Activated T-helper 1 cell treated with anti-CD3 and anti-CD28 coated beads, Interleukin-12 subunit alpha, Interleukin-12 subunit beta, Interleukin-2, Interleukin-4 antibody, amounts not matched to agents 30 ng/mL and 10 ng/mL and 1 ng/mL, durations not matched to agents 14 hours and 24 hours and 36 hours (primary cell): ENCODE measurements at regions not wholly inside any gene's neighbourhood (a gene's known extent, or its start where the extent isn't known, plus 50 kb on each side); places are given as distances from the start of the nearest gene placed in this dataset.

Source experiments
- DNase-seq: peaks from one replicate; pipeline ENCODE4 v3.0.0; 2021; ENCODE audit warnings: low spot score
- H3K27ac Mint-ChIP-seq: one replicate; pipeline ENCODE4 v1.8.0; 2021; ENCODE audit warnings: mild to moderate bottlenecking, mixed read lengths
- H3K27me3 Mint-ChIP-seq: one replicate; pipeline ENCODE4 v1.8.0; 2022; ENCODE audit warnings: mild to moderate bottlenecking, moderate library complexity, mixed read lengths; ENCODE audit not compliant: insufficient read depth
- H3K36me3 Mint-ChIP-seq: one replicate; pipeline ENCODE4 v1.8.0; 2021; ENCODE audit warnings: low read depth, mixed read lengths
- H3K4me1 Mint-ChIP-seq: one replicate; pipeline ENCODE4 v1.8.0; 2021; ENCODE audit warnings: low read depth, mixed read lengths
- H3K4me3 Mint-ChIP-seq: one replicate; pipeline ENCODE4 v1.8.0; 2021; ENCODE audit warnings: mild to moderate bottlenecking, moderate library complexity, mixed read lengths
- H3K9me3 Mint-ChIP-seq: one replicate; pipeline ENCODE4 v1.8.0; 2021; ENCODE audit warnings: mixed read lengths
- intact Hi-C: fragments of 100-400 bp; cut with micrococcal nuclease; formaldehyde crosslinking; loops from one replicate; pipeline ENCODE4 v1.15.1; 2024

- H3K9me3 Mint-ChIP-seq = no peaks in the 10 kb centered on the region
- peaks cover 9% of the 10 kb centered on the region for H3K27me3 Mint-ChIP-seq
- H3K4me1 Mint-ChIP-seq = no peaks in the 10 kb centered on the region
- H3K4me3 Mint-ChIP-seq = no peak overlapping the region
- no peak for DNase-seq
- no peaks in the 10 kb centered on the region for H3K36me3 Mint-ChIP-seq
- intact Hi-C loops = loop anchor here (2.0 kb wide), 1 partner anchor 211 kb away; no protein-coding TSS in a partner anchor
- no peak overlapping the region for H3K27ac Mint-ChIP-seq
Measured at GRCh38 chr1:209355415-209355814, 228.1 kb upstream of the CAMK1G start.

GRCh38 chr1:209356976-209357377, 226.5 kb upstream of the CAMK1G start:
- DNase-seq = no peak
- Mint-ChIP-seq H3K9me3 (no peaks in the 10 kb centered on the region), H3K36me3 (no peaks in the 10 kb centered on the region), H3K4me1 (no peaks in the 10 kb centered on the region), H3K27me3 (peaks cover 7% of the 10 kb centered on the region), H3K27ac (no peak overlapping the region), H3K4me3 (no peak overlapping the region)
- intact Hi-C loops = no loop called here

DNA sequence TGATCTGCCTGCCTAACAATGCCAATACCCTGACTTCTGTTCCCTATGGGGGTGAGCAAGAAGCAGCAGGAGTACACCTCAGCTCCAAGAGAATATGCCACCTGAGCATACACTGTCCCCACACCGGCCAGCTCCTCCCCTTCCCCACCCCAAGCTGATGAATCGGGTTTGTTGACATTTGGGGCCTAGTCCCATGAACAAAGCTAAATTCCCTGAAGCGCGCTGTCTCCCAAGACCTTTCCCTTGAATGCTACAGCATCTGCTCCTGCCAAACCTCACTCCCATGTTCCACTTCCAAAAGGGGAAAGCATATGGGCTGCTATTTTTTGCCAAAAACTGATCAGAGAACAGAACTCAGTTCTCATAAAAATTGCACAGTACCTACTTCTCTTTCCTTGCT, 220.4 kb upstream of the CAMK1G start:
- no peak for DNase-seq
- no peaks in the 10 kb centered on the region for H3K4me1 Mint-ChIP-seq
- H3K36me3 Mint-ChIP-seq = no peaks in the 10 kb centered on the region
- H3K4me3 Mint-ChIP-seq = no peak overlapping the region
- H3K9me3 Mint-ChIP-seq = no peaks in the 10 kb centered on the region
- H3K27me3 Mint-ChIP-seq = peaks cover 7% of the 10 kb centered on the region
- H3K27ac Mint-ChIP-seq = no peak overlapping the region
- intact Hi-C loops = no loop called here

- no peaks in the 10 kb centered on the region for H3K36me3 Mint-ChIP-seq
- intact Hi-C loops = no loop called here
- no peaks in the 10 kb centered on the region for H3K9me3 Mint-ChIP-seq
- no peak overlapping the region for H3K4me3 Mint-ChIP-seq
- peaks cover 13% of the 10 kb centered on the region for H3K27me3 Mint-ChIP-seq
- no peaks in the 10 kb centered on the region for H3K4me1 Mint-ChIP-seq
- DNase-seq = no peak
- H3K27ac Mint-ChIP-seq = no peak overlapping the region
Measured at GRCh38 chr1:209364716-209365115, 218.8 kb upstream of the CAMK1G start.

DNA sequence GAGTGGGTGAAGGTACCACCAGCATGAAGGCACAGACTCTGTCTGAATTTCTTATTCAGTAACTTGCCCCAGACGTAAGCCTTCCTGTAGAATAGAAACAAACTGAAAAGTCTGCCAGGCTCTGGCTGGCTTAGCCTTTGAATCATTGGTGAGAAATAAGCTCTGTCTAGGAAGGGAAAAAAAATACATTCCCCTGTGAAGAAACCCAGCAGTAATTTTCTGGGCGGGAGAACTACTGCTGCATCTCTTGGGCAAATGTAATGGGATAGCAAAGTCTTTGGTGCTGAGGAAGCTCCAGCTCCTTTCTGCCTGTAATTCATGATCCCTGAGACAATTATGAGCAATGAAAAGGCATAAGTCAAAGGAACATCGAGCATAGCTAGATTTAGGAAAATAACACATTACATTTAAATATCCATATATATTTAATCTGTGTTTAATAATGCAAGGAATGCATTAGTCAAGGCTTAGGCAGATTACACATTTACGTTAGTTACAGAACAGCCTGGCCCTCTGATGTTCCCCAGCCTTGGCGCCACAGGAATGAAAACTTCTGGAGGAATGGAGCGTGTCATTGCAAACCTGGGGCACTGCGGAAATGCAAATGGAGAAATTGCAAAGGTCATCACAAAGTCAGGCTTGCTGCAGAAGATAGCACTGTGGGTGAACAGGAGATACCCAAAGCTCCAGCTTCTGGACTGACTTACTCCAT, 216.3 kb upstream of the CAMK1G start:
- Mint-ChIP-seq H3K27ac (no peak overlapping the region), H3K9me3 (no peaks in the 10 kb centered on the region)
- intact Hi-C loops = no loop called here

DNA sequence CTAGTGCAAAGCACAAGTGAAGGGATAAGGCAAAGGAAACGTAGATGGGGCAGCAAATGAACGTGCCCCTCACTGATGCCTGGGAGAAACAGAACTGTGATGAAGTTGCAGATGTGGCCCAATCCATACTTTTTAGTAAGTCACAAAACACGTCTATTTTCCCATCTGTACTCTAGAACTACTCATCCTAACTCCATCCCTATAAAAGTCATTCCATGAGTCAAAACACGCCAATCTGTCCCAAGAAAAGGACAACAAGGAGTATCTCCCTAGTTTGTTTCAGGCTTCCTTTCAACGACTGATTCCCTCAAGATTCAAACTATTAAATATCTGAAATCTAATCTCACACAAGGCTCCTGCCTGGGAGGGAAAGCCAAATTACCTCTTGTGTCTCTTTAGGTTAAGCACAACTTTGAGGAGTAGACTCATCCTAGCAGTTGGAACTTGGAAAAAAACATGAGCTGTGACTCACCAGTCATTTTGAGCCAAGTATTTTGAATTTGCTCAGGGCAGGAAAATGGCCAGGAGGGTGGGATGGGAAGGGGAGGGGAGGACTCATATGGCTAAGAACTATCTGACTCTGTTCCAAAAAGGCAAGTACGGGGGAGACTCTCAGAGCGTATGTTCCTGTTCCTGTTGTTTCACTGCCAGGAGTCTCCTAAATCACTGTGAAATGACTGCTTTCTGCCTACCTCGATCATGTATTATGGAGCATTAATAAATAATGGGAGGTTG, 214.5 kb upstream of the CAMK1G start:
- peaks cover 15% of the 10 kb centered on the region for H3K27me3 Mint-ChIP-seq
- intact Hi-C loops = no loop called here
- no peaks in the 10 kb centered on the region for H3K4me1 Mint-ChIP-seq
- no peak for DNase-seq
- no peak overlapping the region for H3K27ac Mint-ChIP-seq
- no peaks in the 10 kb centered on the region for H3K36me3 Mint-ChIP-seq
- no peaks in the 10 kb centered on the region for H3K9me3 Mint-ChIP-seq
- H3K4me3 Mint-ChIP-seq = no peak overlapping the region

More for the DNA sequence above, 216.3 kb upstream of the CAMK1G start:
- H3K4me3 Mint-ChIP-seq = no peak overlapping the region
- no peaks in the 10 kb centered on the region for H3K36me3 Mint-ChIP-seq
- DNase-seq = no peak
- no peaks in the 10 kb centered on the region for H3K4me1 Mint-ChIP-seq
- peaks cover 11% of the 10 kb centered on the region for H3K27me3 Mint-ChIP-seq

GRCh38 chr1:209370241-209370995, 213.1 kb upstream of the CAMK1G start:
- H3K36me3 Mint-ChIP-seq = no peaks in the 10 kb centered on the region
- no peak overlapping the region for H3K27ac Mint-ChIP-seq

DNA sequence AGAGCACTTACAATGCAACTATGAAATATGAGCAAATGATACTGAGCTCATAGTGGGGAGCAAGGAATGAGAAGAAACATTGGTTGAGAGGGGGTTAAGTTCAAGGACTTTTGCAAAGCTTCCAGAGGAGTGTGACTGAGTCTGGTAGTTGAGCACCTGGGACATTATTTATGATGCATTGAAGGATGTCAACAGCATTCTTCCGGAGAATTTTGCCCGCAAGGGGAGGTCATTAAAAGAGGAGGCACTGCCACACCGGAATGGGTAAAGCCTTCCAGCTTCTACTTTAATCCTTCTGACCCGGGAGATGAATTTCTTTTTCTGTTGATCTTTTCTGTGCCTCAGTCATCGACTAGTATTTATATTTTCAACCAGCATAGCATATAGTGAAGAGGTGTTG, 208.4 kb upstream of the CAMK1G start:
- Mint-ChIP-seq H3K4me3 (no peak overlapping the region), H3K27ac (no peak overlapping the region), H3K4me1 (no peaks in the 10 kb centered on the region), H3K27me3 (peaks cover 13% of the 10 kb centered on the region), H3K36me3 (no peaks in the 10 kb centered on the region), H3K9me3 (no peaks in the 10 kb centered on the region)
- intact Hi-C loops = no loop called here
- DNase-seq = no peak

More at GRCh38 chr1:209370241-209370995, 213.1 kb upstream of the CAMK1G start:
- no peak overlapping the region for H3K4me3 Mint-ChIP-seq
- H3K9me3 Mint-ChIP-seq = no peaks in the 10 kb centered on the region
- H3K27me3 Mint-ChIP-seq = peaks cover 16% of the 10 kb centered on the region
- no peaks in the 10 kb centered on the region for H3K4me1 Mint-ChIP-seq
- intact Hi-C loops = no loop called here
- DNase-seq = no peak

GRCh38 chr1:209375671-209376365, 207.7 kb upstream of the CAMK1G start:
- H3K27me3 Mint-ChIP-seq = peaks cover 14% of the 10 kb centered on the region
- no peak overlapping the region for H3K4me3 Mint-ChIP-seq
- DNase-seq = no peak
- H3K36me3 Mint-ChIP-seq = no peaks in the 10 kb centered on the region
- H3K27ac Mint-ChIP-seq = no peak overlapping the region
- no peaks in the 10 kb centered on the region for H3K4me1 Mint-ChIP-seq
- intact Hi-C loops = no loop called here
- H3K9me3 Mint-ChIP-seq = no peaks in the 10 kb centered on the region

DNA sequence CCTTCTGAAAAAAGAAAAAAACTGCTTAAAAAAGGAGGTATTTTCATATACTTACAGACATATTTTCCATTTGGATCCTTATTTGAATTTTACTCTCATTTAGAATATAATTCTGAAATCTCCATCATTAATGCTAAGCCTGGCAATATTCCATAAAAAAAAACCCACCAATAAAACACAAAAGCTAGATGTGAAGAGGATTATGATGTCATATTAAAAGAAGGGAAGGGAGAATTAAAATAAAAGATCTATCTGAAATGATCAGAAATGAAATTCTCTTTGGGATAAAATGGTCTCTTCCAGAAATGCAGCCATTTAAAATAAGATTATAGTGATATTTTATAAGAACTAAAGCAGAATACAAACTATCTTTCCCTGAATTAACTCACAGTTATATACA, 206.7 kb upstream of the CAMK1G start:
- intact Hi-C loops = no loop called here
- H3K9me3 Mint-ChIP-seq = no peaks in the 10 kb centered on the region
- H3K4me1 Mint-ChIP-seq = no peaks in the 10 kb centered on the region
- peaks cover 17% of the 10 kb centered on the region for H3K27me3 Mint-ChIP-seq
- no peak overlapping the region for H3K4me3 Mint-ChIP-seq
- no peak for DNase-seq
- H3K27ac Mint-ChIP-seq = no peak overlapping the region
- no peaks in the 10 kb centered on the region for H3K36me3 Mint-ChIP-seq

DNA sequence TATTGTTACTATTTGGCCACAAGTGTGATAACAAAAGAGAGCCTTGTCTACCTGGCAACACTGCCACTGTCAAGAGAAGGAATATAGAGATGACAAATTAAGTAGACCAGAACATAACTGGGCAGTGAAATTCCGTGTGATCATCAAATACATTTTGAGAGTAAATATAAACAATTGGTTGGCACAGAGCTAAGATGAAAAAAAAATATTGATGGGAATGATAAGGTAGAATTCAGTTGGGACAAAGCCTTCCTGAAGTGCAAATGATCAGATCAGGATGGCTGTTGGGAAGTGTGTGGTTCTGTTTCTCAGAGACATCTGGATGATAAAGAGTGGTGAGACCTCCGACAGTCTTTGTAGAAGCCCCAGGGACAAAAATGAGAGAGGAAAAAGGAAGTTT, 205.5 kb upstream of the CAMK1G start:
- DNase-seq = no peak
- intact Hi-C loops = no loop called here
- Mint-ChIP-seq H3K27ac (no peak overlapping the region), H3K27me3 (peaks cover 19% of the 10 kb centered on the region), H3K36me3 (no peaks in the 10 kb centered on the region), H3K4me3 (no peak overlapping the region), H3K4me1 (no peaks in the 10 kb centered on the region), H3K9me3 (no peaks in the 10 kb centered on the region)

DNA sequence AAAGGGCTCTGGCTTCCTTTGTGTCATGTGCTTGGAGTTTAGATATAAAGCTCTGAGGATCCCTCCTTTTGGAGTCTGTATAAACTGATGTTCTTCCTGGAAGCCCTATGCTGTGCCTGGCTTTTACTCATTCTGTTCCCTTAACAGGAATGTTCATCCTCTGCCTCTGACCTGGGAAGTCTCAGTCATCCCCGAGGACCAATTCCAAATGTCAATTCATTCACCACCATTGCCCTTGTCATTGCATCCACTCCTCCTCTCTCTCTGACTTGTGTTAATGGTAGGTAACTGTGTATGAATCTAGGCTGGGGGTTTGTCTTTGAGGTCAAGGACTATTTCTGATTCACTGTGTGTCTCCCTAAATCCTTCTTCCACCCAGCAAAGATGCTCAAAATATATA, 204.2 kb upstream of the CAMK1G start:
- no peak overlapping the region for H3K4me3 Mint-ChIP-seq
- no peaks in the 10 kb centered on the region for H3K36me3 Mint-ChIP-seq
- H3K27me3 Mint-ChIP-seq = peaks cover 17% of the 10 kb centered on the region
- H3K4me1 Mint-ChIP-seq = no peaks in the 10 kb centered on the region
- no peaks in the 10 kb centered on the region for H3K9me3 Mint-ChIP-seq
- intact Hi-C loops = no loop called here
- no peak for DNase-seq
- no peak overlapping the region for H3K27ac Mint-ChIP-seq
